Stimulated activated CD4-positive, alpha-beta T cell treated with anti-CD3 and anti-CD28 coated beads, Interleukin-4, amount 100 ng/mL, for 4 hours (primary cell): ENCODE measurements at regions not wholly inside any gene's neighbourhood (a gene's known extent, or its start where the extent isn't known, plus 50 kb on each side); places are given as distances from the start of the nearest gene placed in this dataset.
"Not testable (repeated sequence)": the region's sequence is repeated elsewhere in the genome, so short reads cannot be mapped to it uniquely, and the experiment has no call there.

ENCODE experiments used
- DNase-seq, 2 experiments: peaks; one replicate each; pipeline ENCODE4 v3.0.0-alpha.2; 2020

DNA sequence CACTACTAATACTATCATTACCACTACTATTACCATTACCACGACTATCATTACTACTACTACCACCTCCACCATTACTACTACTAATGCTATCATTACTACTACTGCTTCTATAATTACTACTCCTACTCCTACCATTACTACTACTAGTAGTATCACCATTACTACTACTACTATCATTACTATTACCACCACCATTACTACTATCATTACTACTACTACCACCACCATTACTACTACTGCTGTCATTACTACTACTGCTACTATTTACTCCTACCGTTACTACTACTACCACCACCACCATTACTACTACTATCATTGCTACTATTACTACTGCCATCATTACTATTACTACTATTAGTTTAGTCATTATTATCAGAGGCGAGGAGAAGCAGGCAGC is 140.9 kb upstream of the KCNJ15 start:
- no peak for DNase-seq

DNA sequence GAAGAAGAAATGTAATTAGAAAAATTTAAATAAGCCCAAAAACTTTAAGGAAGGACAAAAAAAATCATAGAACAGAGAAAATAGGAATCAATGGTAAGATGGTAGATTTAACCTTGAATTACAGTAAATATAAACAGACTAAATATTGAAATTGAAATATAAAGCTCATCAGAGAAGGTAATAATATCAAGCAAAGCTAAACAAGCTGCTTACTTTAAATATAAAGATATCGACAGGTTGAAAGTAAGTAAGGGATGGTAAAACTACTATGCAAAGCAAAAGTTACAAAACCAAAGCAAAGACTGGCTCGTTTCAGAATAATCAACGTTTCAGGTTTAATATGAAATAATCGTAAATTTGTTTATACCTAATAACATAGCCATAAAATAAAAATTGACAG is 137.0 kb upstream of the KCNJ15 start:
- DNase-seq, result no peak

- DNase-seq, result not testable (repeated sequence)
Measured at GRCh38 chr21:38120679-38120983, 136.2 kb upstream of the KCNJ15 start.

DNA sequence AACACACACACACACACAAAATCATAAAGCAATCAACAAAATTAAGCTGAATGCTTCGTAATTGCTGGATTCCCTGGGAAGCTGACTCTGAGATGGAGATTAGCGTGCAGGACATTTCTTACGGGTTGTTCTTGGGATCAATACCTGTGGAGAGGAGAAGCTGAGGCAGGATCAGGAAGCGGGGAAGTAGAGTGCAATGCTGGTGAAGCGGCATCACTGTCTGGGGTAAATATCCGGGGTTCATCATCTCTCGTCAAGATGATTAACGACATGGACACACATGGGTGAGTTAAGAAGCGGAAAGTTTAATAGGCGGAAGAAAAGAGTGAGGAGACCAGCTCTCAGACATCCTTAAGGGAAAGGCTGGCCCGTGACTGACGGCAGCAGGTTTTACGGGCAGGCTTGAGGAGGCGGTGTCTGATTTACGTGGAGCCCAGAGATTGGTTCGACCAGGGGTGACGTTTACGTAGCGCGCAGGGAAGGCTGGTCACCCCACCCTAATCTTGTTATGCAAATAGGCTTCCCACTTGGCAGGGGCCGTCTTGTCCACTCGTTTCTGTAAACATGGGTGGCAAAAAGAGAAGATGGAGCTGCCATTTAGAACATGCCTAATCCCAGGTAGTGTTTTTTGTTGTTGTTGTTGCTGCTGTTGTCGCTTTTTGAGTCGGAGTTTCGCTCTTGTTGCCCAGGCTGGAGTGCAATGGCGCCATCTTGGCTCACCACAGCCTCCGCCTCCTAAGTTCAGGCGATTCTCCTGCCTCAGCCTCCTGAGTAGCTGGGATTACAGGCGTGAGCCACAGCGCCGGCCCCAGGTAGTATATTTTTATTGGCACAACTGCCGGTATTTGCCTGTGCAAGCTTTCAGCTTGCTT is 135.6 kb upstream of the KCNJ15 start:
- no peak for DNase-seq

DNA sequence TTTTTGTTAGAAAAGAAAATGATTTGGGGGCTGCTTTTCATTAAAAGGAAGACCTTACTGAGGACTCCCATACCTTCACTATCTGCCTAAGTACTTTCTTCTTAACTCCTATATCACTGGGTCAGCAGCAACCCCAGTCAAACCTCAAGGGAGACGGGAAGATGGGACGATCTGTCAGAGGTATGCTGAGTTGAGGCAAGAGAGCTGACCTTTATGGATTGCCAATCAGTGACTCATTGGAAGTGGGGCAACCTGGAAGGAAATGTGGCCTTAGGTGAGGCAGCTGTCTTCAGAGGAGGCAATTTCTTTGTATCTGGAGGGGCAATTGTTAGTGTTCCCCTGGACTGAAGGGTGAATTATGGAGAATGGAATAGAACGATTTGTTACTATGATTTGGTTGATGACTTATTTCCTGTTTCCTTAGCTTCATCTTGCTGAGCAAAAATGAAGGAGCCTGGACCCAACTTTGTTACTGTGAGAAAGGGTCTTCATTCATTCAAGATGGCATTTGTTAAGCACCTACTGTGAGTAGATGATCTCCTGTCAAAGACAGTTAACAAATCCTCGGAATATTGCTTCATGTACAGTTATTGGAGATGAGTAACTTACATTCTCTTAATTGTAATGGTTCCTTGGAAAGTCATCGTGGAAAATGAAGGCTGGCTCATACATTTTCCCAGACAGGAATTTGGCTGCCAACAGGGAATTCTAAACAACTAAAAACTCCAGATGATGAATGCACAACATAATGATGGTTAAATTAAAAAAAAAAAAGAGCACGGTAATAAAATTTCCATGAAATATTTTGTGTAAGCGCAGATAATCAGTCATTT is 134.7 kb upstream of the KCNJ15 start:
- no peak for DNase-seq

GRCh38 chr21:38123626-38124025 is 133.2 kb upstream of the KCNJ15 start:
- DNase-seq, result no peak

DNA sequence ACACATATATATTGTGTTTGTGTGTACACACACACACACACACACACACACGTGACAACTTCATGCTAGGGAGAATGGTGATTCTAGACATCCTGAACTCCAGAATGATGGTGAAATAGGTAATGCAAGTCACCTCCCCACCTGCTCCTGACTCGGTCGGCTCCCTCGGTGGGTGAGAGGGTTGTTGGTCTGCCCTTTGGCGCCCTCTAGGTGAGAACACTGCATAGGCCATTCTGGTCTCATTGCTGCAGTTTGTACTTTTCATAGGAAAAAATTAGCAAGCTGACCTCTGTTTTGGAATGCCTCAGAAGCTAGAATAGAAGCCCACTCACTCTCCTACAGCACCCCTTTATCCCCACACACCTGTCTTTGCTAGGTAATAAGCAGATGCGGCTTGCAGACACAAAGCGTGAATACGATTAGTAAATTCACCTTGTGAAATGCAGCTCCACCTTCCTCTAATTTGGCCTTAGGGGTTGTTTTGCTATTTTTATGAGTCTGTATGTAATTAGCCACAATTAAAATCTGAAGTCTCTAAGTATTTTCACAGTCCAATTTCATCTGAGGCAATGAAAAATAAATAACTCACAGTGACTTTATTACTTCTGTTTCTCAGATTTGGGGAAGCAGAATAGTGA is 130.0 kb upstream of the KCNJ15 start:
- peak; percentile 24 to 25 for DNase-seq

- no peak for DNase-seq
Measured at GRCh38 chr21:38129711-38130110, 127.1 kb upstream of the KCNJ15 start.

GRCh38 chr21:38133240-38133639 is 123.6 kb upstream of the KCNJ15 start:
- DNase-seq, result no peak

- DNase-seq, result no peak
Measured at GRCh38 chr21:38134084-38134873, 122.5 kb upstream of the KCNJ15 start.

DNA sequence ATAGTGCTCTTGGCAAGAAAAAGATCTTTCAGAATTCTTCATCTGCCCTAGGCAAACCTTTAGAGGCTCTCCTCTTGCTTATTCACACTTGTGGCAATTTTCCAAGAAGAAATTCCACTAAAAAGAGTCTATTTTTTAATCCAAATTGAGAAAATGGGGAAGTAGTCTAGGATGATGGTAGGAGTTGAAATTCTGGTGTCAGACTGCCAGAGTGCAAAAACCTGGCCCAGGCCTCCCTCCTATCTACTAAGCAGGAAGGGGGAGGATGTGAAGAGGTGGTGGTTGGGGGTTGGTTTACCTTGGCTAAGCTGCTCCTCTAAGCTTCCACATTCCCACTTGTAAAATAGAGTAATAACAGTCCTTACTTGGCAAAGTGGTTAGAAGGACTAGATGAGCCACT is 120.6 kb upstream of the KCNJ15 start:
- no peak for DNase-seq

GRCh38 chr21:38139380-38140168 is 117.2 kb upstream of the KCNJ15 start:
- DNase-seq, result no peak

GRCh38 chr21:38140207-38140903 is 116.4 kb upstream of the KCNJ15 start:
- no peak for DNase-seq

DNA sequence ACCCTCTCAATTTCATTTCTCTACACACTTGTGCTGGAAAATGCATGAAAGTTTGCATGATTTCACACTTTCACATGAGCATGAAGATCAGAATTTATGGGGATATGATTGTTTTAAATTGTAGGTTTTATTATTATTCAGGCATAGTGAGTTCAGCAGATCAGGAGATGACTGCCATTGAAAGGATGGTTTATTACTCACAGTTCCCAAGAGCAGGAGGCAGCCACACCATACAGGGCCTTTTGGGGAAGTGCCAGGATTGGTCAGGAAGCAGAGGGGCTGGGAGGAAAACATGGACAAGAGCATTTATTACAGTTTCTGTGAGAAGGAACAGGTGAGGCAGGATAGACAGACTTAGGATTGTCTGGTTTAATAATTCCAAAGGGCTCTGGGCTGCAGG is 114.6 kb upstream of the KCNJ15 start:
- no peak for DNase-seq

- no peak for DNase-seq
Measured at GRCh38 chr21:38144193-38144592, 112.6 kb upstream of the KCNJ15 start.

DNA sequence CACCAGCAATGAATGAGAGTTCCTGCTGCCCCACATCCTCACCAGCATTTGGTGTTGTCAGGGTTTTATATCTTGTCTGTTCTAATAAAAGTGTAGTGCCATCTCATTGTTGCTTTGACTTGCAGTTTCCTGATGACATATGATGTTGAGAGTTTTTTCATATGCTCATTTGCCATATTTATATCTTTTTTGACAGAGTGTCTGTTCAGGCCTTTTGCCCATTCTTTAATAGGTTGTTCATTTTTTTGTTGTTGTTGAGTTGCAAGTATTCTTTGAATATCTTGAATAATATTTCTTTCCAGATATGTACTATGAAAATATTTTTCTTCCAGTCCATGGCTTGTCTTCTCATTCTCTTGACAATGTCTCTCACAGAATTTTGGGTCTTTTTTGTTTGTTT is 111.7 kb upstream of the KCNJ15 start:
- no peak for DNase-seq

GRCh38 chr21:38147391-38147790 is 109.4 kb upstream of the KCNJ15 start:
- no peak for DNase-seq

DNA sequence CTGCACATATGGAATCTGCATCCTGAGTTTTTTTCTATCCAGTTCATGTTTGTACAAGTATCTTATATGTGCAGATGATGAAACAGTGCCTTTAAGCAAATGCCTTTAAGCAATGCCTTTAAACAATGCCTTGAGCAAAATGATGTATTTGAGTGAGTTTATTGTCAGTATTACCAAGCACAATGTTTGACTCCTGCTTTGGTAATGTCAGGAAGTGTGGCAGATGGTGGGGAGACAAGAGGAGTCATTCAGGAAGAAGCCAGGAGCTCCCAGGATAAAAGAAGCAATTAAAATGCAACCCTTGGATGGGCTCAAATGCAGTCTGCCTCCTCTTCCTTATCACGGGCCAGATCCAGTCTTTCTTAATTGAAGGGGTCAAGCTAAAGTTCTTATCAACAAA is 108.7 kb upstream of the KCNJ15 start:
- DNase-seq, result no peak

DNA sequence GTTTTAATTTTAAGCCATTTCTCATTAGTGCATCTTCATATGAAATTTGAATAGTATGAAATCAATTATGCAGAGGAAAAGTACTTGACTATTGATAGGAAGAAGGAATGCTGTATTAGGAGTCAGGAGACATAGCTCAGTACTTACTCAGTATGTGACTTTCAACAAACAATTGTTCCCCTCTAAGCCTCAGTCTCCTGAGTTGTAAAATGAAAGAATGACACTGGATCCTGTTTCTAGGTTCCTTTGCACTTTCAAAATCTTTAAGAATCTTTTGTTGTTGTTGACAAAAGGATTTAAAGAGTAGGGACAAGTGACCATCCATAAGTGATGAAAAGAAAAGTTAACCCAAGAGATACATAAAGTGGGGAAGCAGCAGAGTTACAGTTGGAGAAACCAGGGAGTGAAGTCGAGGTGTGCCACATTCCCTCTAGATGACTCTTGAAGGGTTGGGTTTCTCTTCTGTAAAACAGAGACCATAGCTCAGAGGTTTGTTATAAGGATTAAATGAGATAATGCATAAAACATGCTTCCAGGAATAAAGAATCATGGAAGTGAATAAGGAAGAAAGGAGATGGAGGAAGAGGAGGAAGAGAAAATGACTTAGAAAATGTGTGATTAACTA is 105.7 kb upstream of the KCNJ15 start:
- no peak for DNase-seq

GRCh38 chr21:38156200-38156599 is 100.6 kb upstream of the KCNJ15 start:
- no peak for DNase-seq

- DNase-seq, result peak; percentile 31 to 34
Measured at GRCh38 chr21:38159355-38159754, 97.4 kb upstream of the KCNJ15 start.
